ENCODE measurements at regions not wholly inside any gene's neighbourhood (a gene's known extent, or its start where the extent isn't known, plus 50 kb on each side); places are given as distances from the start of the nearest gene placed in this dataset.

- peak; percentile 19 for DNase-seq (ENCODE audit: low read depth)
- H3K4me3 ChIP-seq (ENCODE audit: low read depth, low read length): no peak overlapping the region
- TF ChIP-seq CTCF (IDR thresholded peaks at IDR 0.05; ENCODE audit: insufficient read depth, low read length): no peak
These were observed 653.6 kb upstream of the NR3C2 start for GRCh38 chr4:149095811-149096210.

GRCh38 chr4:149095001-149095400 is 652.8 kb upstream of the NR3C2 start:
- no peak overlapping the region for H3K4me3 ChIP-seq (ENCODE audit: low read depth, low read length)
- no peak for DNase-seq (ENCODE audit: low read depth)
- TF ChIP-seq CTCF (IDR thresholded peaks at IDR 0.05; ENCODE audit: insufficient read depth, low read length): no peak

GRCh38 chr4:149084144-149084543 is 641.9 kb upstream of the NR3C2 start:
- H3K4me3 ChIP-seq (ENCODE audit: low read depth, low read length): no peak overlapping the region

GRCh38 chr4:149077181-149077580 is 635.0 kb upstream of the NR3C2 start:
- H3K4me3 ChIP-seq (ENCODE audit: low read depth, low read length): no peak overlapping the region
- no peak for TF ChIP-seq CTCF (IDR thresholded peaks at IDR 0.05; ENCODE audit: insufficient read depth, low read length)
- no peak for DNase-seq (ENCODE audit: low read depth)

More at GRCh38 chr4:149084144-149084543, 641.9 kb upstream of the NR3C2 start:
- TF ChIP-seq CTCF (IDR thresholded peaks at IDR 0.05; ENCODE audit: insufficient read depth, low read length): no peak
- DNase-seq (ENCODE audit: low read depth): no peak

- no peak for TF ChIP-seq CTCF (IDR thresholded peaks at IDR 0.05; ENCODE audit: insufficient read depth, low read length)
- no peak for DNase-seq (ENCODE audit: low read depth)
- H3K4me3 ChIP-seq (ENCODE audit: low read depth, low read length): no peak overlapping the region
These were observed 634.2 kb upstream of the NR3C2 start for GRCh38 chr4:149076401-149076800.

- H3K4me3 ChIP-seq (ENCODE audit: low read depth, low read length): no peak overlapping the region
- TF ChIP-seq CTCF (IDR thresholded peaks at IDR 0.05; ENCODE audit: insufficient read depth, low read length): no peak
- no peak for DNase-seq (ENCODE audit: low read depth)
These were observed 630.2 kb upstream of the NR3C2 start for GRCh38 chr4:149072384-149072783.

- no peak for TF ChIP-seq CTCF (IDR thresholded peaks at IDR 0.05; ENCODE audit: insufficient read depth, low read length)
- DNase-seq (ENCODE audit: low read depth): no peak
- no peak overlapping the region for H3K4me3 ChIP-seq (ENCODE audit: low read depth, low read length)
These were observed 623.5 kb upstream of the NR3C2 start for GRCh38 chr4:149065753-149066152.

Measured in fibroblast of the aortic adventitia (primary cell).